ENCODE measurements at regions not wholly inside any gene's neighbourhood (a gene's known extent, or its start where the extent isn't known, plus 50 kb on each side); places are given as distances from the start of the nearest gene placed in this dataset.

- no peak for TF ChIP-seq GLIS3 (CRISPR knock-in tag; IDR thresholded peaks at IDR 0.05)
- TF ChIP-seq CSDC2 (CRISPR knock-in tag; IDR thresholded peaks at IDR 0.05) = no peak
- ATAC-seq = no peak
Measured at GRCh38 chr5:67427850-67428298, 231.3 kb upstream of the CD180 start.

- ATAC-seq = 0 out of 3 replicates have a peak, but pooled peaks have one; percentile 27
- TF ChIP-seq CREB5 (CRISPR knock-in tag; IDR thresholded peaks at IDR 0.05; ENCODE audit: low read depth) = no peak
- no peak for TF ChIP-seq CSDC2 (CRISPR knock-in tag; IDR thresholded peaks at IDR 0.05)
- TF ChIP-seq TCF4 (CRISPR knock-in tag; IDR thresholded peaks at IDR 0.05; ENCODE audit: borderline replicate concordance) = no peak
- no peak for TF ChIP-seq ZC3H10 (CRISPR knock-in tag; IDR thresholded peaks at IDR 0.05)
- no peak for TF ChIP-seq BACH2 (CRISPR knock-in tag; IDR thresholded peaks at IDR 0.05; ENCODE audit: borderline replicate concordance)
- TF ChIP-seq POU6F1 (CRISPR knock-in tag; IDR thresholded peaks at IDR 0.05; ENCODE audit: borderline replicate concordance, low read depth) = no peak
- TF ChIP-seq ZNF8 (CRISPR knock-in tag; IDR thresholded peaks at IDR 0.05) = no peak
- no peak for TF ChIP-seq ZNF70 (CRISPR knock-in tag; IDR thresholded peaks at IDR 0.05)
- no peak for TF ChIP-seq OSR1 (CRISPR knock-in tag; IDR thresholded peaks at IDR 0.05)
- TF ChIP-seq ZFP3 (CRISPR knock-in tag; IDR thresholded peaks at IDR 0.05) = no peak
- no peak for TF ChIP-seq ISL1 (CRISPR knock-in tag; IDR thresholded peaks at IDR 0.05)
- TF ChIP-seq RARB (CRISPR knock-in tag; IDR thresholded peaks at IDR 0.05) = no peak
- TF ChIP-seq ZFP30 (CRISPR knock-in tag; IDR thresholded peaks at IDR 0.05) = no peak
- TF ChIP-seq PATZ1 (CRISPR knock-in tag; IDR thresholded peaks at IDR 0.05; ENCODE audit: borderline replicate concordance) = no peak
- no peak for TF ChIP-seq ESRRG (CRISPR knock-in tag; IDR thresholded peaks at IDR 0.05)
Measured at GRCh38 chr5:67426961-67427849, 230.6 kb upstream of the CD180 start.

GRCh38 chr5:67425514-67425913 lies 228.9 kb upstream of the CD180 start:
- ATAC-seq = peak; percentile 79
- TF ChIP-seq OSR1 (CRISPR knock-in tag; IDR thresholded peaks at IDR 0.05) = no peak
- no peak for TF ChIP-seq ZFP3 (CRISPR knock-in tag; IDR thresholded peaks at IDR 0.05)
- TF ChIP-seq ZFP30 (CRISPR knock-in tag; IDR thresholded peaks at IDR 0.05) = no peak
- no peak for TF ChIP-seq GLIS3 (CRISPR knock-in tag; IDR thresholded peaks at IDR 0.05)
- no peak for TF ChIP-seq TOX (CRISPR knock-in tag; IDR thresholded peaks at IDR 0.05; ENCODE audit: borderline replicate concordance)
- no peak for TF ChIP-seq RARB (CRISPR knock-in tag; IDR thresholded peaks at IDR 0.05)
- no peak for TF ChIP-seq CREB5 (CRISPR knock-in tag; IDR thresholded peaks at IDR 0.05; ENCODE audit: low read depth)
- no peak for TF ChIP-seq ARNTL (CRISPR knock-in tag; IDR thresholded peaks at IDR 0.05; ENCODE audit: borderline replicate concordance, low read depth)
- TF ChIP-seq PPARA (CRISPR knock-in tag; IDR thresholded peaks at IDR 0.05; ENCODE audit: borderline replicate concordance) = no peak
- no peak for TF ChIP-seq TCF4 (CRISPR knock-in tag; IDR thresholded peaks at IDR 0.05; ENCODE audit: borderline replicate concordance)
- no peak for TF ChIP-seq ESRRG (CRISPR knock-in tag; IDR thresholded peaks at IDR 0.05)
- TF ChIP-seq POU6F1 (CRISPR knock-in tag; IDR thresholded peaks at IDR 0.05; ENCODE audit: borderline replicate concordance, low read depth) = no peak
- no peak for TF ChIP-seq ZNF70 (CRISPR knock-in tag; IDR thresholded peaks at IDR 0.05)
- TF ChIP-seq ZNF565 (CRISPR knock-in tag; conservative IDR thresholded peaks at IDR 0.05; ENCODE audit: low read depth) = no peak
- no peak for TF ChIP-seq PATZ1 (CRISPR knock-in tag; IDR thresholded peaks at IDR 0.05; ENCODE audit: borderline replicate concordance)
- TF ChIP-seq CSRNP3 (CRISPR knock-in tag; IDR thresholded peaks at IDR 0.05) = no peak

All from SK-N-SH treated with all-trans-retinoic acid at 6 μM for 48 hours (cell line).